ENCODE measurements at regions not wholly inside any gene's neighbourhood (a gene's known extent, or its start where the extent isn't known, plus 50 kb on each side); places are given as distances from the start of the nearest gene placed in this dataset.

GRCh38 chr10:10853954-10854353 lies 163.7 kb upstream of the CELF2 start:
- no peak for DNase-seq
- Histone ChIP-seq H3K4me1 (no peaks in the 10 kb centered on the region), H3K4me3 (no peak overlapping the region), H3K27ac (no peak overlapping the region), H3K27me3 (no peaks in the 10 kb centered on the region), H3K9me3 (no peaks in the 10 kb centered on the region), H3K36me3 (no peaks in the 10 kb centered on the region)
- intact Hi-C loops (cut with DNase I), result no loop called here
- TF ChIP-seq POLR2A (IDR thresholded peaks at IDR 0.05) (no peak), CTCF (IDR thresholded peaks at IDR 0.05) (no peak), EP300 (IDR thresholded peaks at IDR 0.05) (no peak), POLR2AphosphoS5 (IDR thresholded peaks at IDR 0.05) (no peak)
- WGBS, 2 donors, result 96% methylated on average over 3 of the region's 3 CpGs

- no peak overlapping the region for H3K4me3 ChIP-seq
- intact Hi-C loops (cut with DNase I), result no loop called here
- no peak overlapping the region for H3K27ac ChIP-seq
- DNase-seq, result no peak
- no peaks in the 10 kb centered on the region for H3K27me3 ChIP-seq
- 65 to 80% methylated on average over 4 of the region's 4 CpGs for WGBS, 2 donors
- no peaks in the 10 kb centered on the region for H3K9me3 ChIP-seq
- TF ChIP-seq POLR2A (IDR thresholded peaks at IDR 0.05), result no peak
- no peak for TF ChIP-seq CTCF (IDR thresholded peaks at IDR 0.05)
- no peak for TF ChIP-seq POLR2AphosphoS5 (IDR thresholded peaks at IDR 0.05)
- no peak for TF ChIP-seq EP300 (IDR thresholded peaks at IDR 0.05)
- H3K36me3 ChIP-seq, result no peaks in the 10 kb centered on the region
- H3K4me1 ChIP-seq, result no peaks in the 10 kb centered on the region
Measured at GRCh38 chr10:10854725-10855124, 162.9 kb upstream of the CELF2 start.

GRCh38 chr10:10855151-10855581 lies 162.5 kb upstream of the CELF2 start:
- no peaks in the 10 kb centered on the region for H3K9me3 ChIP-seq
- no peak for DNase-seq
- no peaks in the 10 kb centered on the region for H3K36me3 ChIP-seq
- TF ChIP-seq EP300 (IDR thresholded peaks at IDR 0.05), result no peak
- no peak for TF ChIP-seq POLR2A (IDR thresholded peaks at IDR 0.05)
- TF ChIP-seq POLR2AphosphoS5 (IDR thresholded peaks at IDR 0.05), result no peak
- TF ChIP-seq CTCF (IDR thresholded peaks at IDR 0.05), result no peak
- no peaks in the 10 kb centered on the region for H3K4me1 ChIP-seq
- no peak overlapping the region for H3K27ac ChIP-seq
- no peak overlapping the region for H3K4me3 ChIP-seq
- H3K27me3 ChIP-seq, result no peaks in the 10 kb centered on the region
- WGBS, 2 donors, result 21 to 27% methylated on average over 1 of the region's 1 CpG
- intact Hi-C loops (cut with DNase I), result no loop called here

GRCh38 chr10:10860455-10860976 lies 157.2 kb upstream of the CELF2 start:
- TF ChIP-seq EP300 (IDR thresholded peaks at IDR 0.05) (no peak), POLR2A (IDR thresholded peaks at IDR 0.05) (no peak), CTCF (IDR thresholded peaks at IDR 0.05) (no peak), POLR2AphosphoS5 (IDR thresholded peaks at IDR 0.05) (no peak)
- no peaks in the 10 kb centered on the region for H3K27me3 ChIP-seq
- H3K36me3 ChIP-seq, result no peaks in the 10 kb centered on the region
- no peak overlapping the region for H3K27ac ChIP-seq
- no peak overlapping the region for H3K4me3 ChIP-seq
- intact Hi-C loops (cut with DNase I), result no loop called here
- DNase-seq, result no peak
- H3K4me1 ChIP-seq, result peaks cover 0 to 5% (median 3%) of the 10 kb centered on the region in 4 donors
- H3K9me3 ChIP-seq, result no peaks in the 10 kb centered on the region
- WGBS, 2 donors, result 71 to 80% methylated on average over 2 of the region's 2 CpGs

- Histone ChIP-seq H3K9me3 (no peaks in the 10 kb centered on the region), H3K36me3 (no peaks in the 10 kb centered on the region), H3K4me1 (peaks cover 0 to 11% (median 4%) of the 10 kb centered on the region in 4 donors), H3K27ac (peak overlapping the region in 1 of 4 donors; percentile 55), H3K4me3 (no peak overlapping the region), H3K27me3 (no peaks in the 10 kb centered on the region)
- 73 to 81% methylated on average over 3 of the region's 3 CpGs for WGBS, 2 donors
- TF ChIP-seq POLR2A (IDR thresholded peaks at IDR 0.05) (no peak), CTCF (IDR thresholded peaks at IDR 0.05) (no peak), POLR2AphosphoS5 (IDR thresholded peaks at IDR 0.05) (no peak)
- intact Hi-C loops (cut with DNase I), result no loop called here
- DNase-seq, result no peak
Measured at GRCh38 chr10:10865303-10865702, 152.4 kb upstream of the CELF2 start.
